ENCODE measurements at regions not wholly inside any gene's neighbourhood (a gene's known extent, or its start where the extent isn't known, plus 50 kb on each side); places are given as distances from the start of the nearest gene placed in this dataset.
A peak's percentile ranks its signal among the peaks of the same experiment; 100 is the strongest.

DNA sequence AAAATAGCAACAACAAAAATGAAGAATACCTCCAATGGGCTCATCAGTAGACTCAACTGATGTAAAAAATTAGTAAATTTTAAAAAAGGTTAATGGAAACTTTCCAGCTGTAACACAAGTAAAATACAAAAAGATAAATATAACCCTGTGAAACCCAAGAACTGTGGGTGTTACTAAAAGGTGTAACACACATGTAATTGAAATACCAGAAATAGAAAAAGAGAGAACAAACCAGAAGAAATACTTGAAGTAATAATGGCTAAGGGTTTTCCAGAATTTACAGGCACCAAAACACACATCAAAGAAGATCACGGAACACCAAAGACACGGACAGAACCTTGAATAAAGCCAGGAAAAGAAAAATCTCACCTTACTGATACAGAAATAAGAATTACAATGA is 590.6 kb upstream of the RAB6C start:
- Mint-ChIP-seq H3K27ac (no peak overlapping the region), H3K4me3 (no peak overlapping the region), H3K27me3 (ENCODE audit: low read depth) (no peaks in the 10 kb centered on the region; the same call in none of the 2 replicates), H3K4me1 (no peaks in the 10 kb centered on the region), H3K36me3 (no peaks in the 10 kb centered on the region), H3K9me3 (peaks cover 3% of the 10 kb centered on the region; the same call in 1 of the 2 replicates)
- CTCF ChIA-PET: no interaction called here
- ATAC-seq (no peak), DNase-seq (ENCODE audit: low spot score) (no peak)
- POLR2A ChIA-PET: no interaction called here
- TF ChIP-seq, protein P1, sequence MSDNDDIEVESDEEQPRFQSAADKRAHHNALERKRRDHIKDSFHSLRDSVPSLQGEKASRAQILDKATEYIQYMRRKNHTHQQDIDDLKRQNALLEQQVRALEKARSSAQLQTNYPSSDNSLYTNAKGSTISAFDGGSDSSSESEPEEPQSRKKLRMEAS (CRISPR knock-in tag; IDR thresholded peaks at IDR 0.05): no peak
- no peak for TF ChIP-seq NFATC4 (CRISPR knock-in tag; IDR thresholded peaks at IDR 0.05)

DNA sequence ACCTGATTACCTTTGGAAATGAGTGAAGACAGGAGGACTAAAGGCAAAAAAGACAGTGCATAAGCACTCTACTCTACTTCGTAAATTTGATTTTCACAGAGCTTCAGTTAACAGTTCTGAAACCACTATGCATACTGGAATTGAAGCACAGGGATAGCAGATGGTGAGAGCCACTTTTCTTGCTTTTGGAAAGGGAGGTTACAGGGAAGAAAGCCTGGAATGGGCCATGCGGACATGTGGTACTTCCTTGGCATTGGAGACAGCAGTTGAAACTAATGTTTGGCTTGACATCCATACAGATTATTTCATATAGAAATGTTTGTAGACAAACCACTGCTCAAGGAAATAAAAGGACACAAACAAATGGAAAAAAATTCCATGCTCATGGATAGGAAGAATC is 585.6 kb upstream of the RAB6C start:
- CTCF ChIA-PET: no interaction called here
- Mint-ChIP-seq H3K4me1 (no peaks in the 10 kb centered on the region), H3K4me3 (no peak overlapping the region), H3K27ac (no peak overlapping the region), H3K9me3 (peaks cover 19% of the 10 kb centered on the region), H3K27me3 (ENCODE audit: low read depth) (no peaks in the 10 kb centered on the region; the same call in none of the 2 replicates), H3K36me3 (no peaks in the 10 kb centered on the region)
- POLR2A ChIA-PET: no interaction called here
- no peak for TF ChIP-seq TP53 (CRISPR knock-in tag; IDR thresholded peaks at IDR 0.05)
- no peak for TF ChIP-seq NFE2L1 (CRISPR knock-in tag; IDR thresholded peaks at IDR 0.05)
- TF ChIP-seq ATF1 (CRISPR knock-in tag; IDR thresholded peaks at IDR 0.05): no peak
- no peak for TF ChIP-seq GRHL2 (CRISPR knock-in tag; IDR thresholded peaks at IDR 0.05; ENCODE audit: insufficient replicate concordance, severe bottlenecking)
- ATAC-seq: no peak
- DNase-seq (ENCODE audit: low spot score): no peak

DNA sequence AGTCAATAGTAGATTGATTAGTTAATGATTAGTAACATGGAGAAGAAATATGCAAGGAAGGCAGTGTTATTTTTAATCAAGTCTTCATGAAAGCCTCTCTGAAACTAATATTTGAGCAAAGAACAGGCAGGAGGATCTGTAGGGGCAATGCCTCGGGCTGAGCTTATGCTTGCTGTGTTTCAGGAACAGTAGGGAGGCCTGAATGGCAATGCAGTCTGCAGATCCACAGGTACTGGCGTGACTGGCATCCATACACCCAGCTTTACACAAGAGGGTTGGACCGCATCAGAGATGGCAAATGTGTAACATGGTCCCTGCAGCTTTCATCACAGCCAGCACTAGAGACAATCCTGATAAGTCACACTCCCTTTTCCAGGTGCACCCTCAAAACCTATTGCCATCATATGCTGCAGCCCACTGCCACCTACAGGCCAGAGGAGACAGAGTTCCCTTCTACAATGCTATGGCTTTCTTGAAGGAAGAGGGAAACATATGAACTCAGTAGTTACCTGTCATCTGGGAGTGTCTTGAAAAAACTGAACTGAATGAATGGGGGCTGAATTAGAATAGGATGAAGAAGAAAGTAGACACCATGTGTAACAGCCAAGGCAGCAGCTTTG is 582.4 kb upstream of the RAB6C start:
- no peak overlapping the region for H3K27ac Mint-ChIP-seq
- H3K4me3 Mint-ChIP-seq: no peak overlapping the region
- no peaks in the 10 kb centered on the region for H3K4me1 Mint-ChIP-seq
- CTCF ChIA-PET: interaction anchor here (0.6 to 1.5 kb wide), 14 partner anchors 21 to 859 kb away, joined by 3 to 6 read pairs (median 4); no protein-coding TSS in a partner anchor
- ATAC-seq (peak; percentile 95), DNase-seq (ENCODE audit: low spot score) (peak; percentile 52)
- no peaks in the 10 kb centered on the region for H3K36me3 Mint-ChIP-seq
- TF ChIP-seq, protein P2, sequence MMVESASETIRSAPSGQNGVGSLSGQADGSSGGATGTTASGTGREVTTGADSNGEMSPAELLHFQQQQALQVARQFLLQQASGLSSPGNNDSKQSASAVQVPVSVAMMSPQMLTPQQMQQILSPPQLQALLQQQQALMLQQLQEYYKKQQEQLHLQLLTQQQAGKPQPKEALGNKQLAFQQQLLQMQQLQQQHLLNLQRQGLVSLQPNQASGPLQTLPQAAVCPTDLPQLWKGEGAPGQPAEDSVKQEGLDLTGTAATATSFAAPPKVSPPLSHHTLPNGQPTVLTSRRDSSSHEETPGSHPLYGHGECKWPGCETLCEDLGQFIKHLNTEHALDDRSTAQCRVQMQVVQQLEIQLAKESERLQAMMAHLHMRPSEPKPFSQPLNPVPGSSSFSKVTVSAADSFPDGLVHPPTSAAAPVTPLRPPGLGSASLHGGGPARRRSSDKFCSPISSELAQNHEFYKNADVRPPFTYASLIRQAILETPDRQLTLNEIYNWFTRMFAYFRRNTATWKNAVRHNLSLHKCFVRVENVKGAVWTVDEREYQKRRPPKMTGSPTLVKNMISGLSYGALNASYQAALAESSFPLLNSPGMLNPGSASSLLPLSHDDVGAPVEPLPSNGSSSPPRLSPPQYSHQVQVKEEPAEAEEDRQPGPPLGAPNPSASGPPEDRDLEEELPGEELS (CRISPR knock-in tag; IDR thresholded peaks at IDR 0.05): no peak
- TF ChIP-seq, protein P3, sequence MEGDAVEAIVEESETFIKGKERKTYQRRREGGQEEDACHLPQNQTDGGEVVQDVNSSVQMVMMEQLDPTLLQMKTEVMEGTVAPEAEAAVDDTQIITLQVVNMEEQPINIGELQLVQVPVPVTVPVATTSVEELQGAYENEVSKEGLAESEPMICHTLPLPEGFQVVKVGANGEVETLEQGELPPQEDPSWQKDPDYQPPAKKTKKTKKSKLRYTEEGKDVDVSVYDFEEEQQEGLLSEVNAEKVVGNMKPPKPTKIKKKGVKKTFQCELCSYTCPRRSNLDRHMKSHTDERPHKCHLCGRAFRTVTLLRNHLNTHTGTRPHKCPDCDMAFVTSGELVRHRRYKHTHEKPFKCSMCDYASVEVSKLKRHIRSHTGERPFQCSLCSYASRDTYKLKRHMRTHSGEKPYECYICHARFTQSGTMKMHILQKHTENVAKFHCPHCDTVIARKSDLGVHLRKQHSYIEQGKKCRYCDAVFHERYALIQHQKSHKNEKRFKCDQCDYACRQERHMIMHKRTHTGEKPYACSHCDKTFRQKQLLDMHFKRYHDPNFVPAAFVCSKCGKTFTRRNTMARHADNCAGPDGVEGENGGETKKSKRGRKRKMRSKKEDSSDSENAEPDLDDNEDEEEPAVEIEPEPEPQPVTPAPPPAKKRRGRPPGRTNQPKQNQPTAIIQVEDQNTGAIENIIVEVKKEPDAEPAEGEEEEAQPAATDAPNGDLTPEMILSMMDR (IDR thresholded peaks at IDR 0.05): peak; percentile 37; the same call in 1 of the 2 replicates
- no peaks in the 10 kb centered on the region; the same call in 1 of the 2 replicates for H3K27me3 Mint-ChIP-seq (ENCODE audit: low read depth)
- peaks cover 19% of the 10 kb centered on the region for H3K9me3 Mint-ChIP-seq
- POLR2A ChIA-PET: no interaction called here

DNA sequence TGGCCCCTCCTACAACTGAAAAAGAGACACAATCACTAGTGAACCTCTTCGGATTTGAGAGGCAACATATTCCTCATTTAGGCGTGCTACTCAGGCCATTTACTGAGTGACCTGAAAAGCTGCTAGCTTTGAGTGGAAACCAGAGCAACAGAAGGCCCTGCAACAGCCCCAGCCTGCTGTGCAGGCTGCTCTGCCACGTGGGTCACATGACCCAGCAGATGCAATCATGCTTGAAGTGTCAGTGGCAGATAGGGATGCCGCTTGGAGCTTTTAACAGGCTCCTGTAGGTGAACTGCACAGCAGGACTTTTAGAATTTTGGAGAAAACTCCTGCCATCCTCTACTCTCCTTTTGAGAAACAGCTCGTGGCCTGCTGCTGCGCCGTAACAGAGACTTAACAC is 578.6 kb upstream of the RAB6C start:
- TF ChIP-seq, protein P4, sequence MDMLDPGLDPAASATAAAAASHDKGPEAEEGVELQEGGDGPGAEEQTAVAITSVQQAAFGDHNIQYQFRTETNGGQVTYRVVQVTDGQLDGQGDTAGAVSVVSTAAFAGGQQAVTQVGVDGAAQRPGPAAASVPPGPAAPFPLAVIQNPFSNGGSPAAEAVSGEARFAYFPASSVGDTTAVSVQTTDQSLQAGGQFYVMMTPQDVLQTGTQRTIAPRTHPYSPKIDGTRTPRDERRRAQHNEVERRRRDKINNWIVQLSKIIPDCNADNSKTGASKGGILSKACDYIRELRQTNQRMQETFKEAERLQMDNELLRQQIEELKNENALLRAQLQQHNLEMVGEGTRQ (CRISPR knock-in tag; IDR thresholded peaks at IDR 0.05): peak; percentile 70
- TF ChIP-seq ELF4 (CRISPR knock-in tag; IDR thresholded peaks at IDR 0.05; ENCODE audit: low read depth) (no peak), SMAD4 (CRISPR knock-in tag; IDR thresholded peaks at IDR 0.05) (no peak), PRRX2 (CRISPR knock-in tag; IDR thresholded peaks at IDR 0.05) (no peak), NFATC4 (CRISPR knock-in tag; IDR thresholded peaks at IDR 0.05) (no peak), ZNF263 (CRISPR knock-in tag; IDR thresholded peaks at IDR 0.05; ENCODE audit: low read depth) (no peak), CREB1 (CRISPR knock-in tag; IDR thresholded peaks at IDR 0.05) (no peak), ESRRA (CRISPR knock-in tag; IDR thresholded peaks at IDR 0.05; ENCODE audit: borderline replicate concordance) (no peak)
- TF ChIP-seq, protein P5, sequence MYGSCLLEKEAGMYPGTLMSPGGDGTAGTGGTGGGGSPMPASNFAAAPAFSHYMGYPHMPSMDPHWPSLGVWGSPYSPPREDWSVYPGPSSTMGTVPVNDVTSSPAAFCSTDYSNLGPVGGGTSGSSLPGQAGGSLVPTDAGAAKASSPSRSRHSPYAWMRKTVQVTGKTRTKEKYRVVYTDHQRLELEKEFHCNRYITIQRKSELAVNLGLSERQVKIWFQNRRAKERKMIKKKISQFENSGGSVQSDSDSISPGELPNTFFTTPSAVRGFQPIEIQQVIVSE (CRISPR knock-in tag; IDR thresholded peaks at IDR 0.05; ENCODE audit: borderline replicate concordance): no peak
- TF ChIP-seq, protein P6, sequence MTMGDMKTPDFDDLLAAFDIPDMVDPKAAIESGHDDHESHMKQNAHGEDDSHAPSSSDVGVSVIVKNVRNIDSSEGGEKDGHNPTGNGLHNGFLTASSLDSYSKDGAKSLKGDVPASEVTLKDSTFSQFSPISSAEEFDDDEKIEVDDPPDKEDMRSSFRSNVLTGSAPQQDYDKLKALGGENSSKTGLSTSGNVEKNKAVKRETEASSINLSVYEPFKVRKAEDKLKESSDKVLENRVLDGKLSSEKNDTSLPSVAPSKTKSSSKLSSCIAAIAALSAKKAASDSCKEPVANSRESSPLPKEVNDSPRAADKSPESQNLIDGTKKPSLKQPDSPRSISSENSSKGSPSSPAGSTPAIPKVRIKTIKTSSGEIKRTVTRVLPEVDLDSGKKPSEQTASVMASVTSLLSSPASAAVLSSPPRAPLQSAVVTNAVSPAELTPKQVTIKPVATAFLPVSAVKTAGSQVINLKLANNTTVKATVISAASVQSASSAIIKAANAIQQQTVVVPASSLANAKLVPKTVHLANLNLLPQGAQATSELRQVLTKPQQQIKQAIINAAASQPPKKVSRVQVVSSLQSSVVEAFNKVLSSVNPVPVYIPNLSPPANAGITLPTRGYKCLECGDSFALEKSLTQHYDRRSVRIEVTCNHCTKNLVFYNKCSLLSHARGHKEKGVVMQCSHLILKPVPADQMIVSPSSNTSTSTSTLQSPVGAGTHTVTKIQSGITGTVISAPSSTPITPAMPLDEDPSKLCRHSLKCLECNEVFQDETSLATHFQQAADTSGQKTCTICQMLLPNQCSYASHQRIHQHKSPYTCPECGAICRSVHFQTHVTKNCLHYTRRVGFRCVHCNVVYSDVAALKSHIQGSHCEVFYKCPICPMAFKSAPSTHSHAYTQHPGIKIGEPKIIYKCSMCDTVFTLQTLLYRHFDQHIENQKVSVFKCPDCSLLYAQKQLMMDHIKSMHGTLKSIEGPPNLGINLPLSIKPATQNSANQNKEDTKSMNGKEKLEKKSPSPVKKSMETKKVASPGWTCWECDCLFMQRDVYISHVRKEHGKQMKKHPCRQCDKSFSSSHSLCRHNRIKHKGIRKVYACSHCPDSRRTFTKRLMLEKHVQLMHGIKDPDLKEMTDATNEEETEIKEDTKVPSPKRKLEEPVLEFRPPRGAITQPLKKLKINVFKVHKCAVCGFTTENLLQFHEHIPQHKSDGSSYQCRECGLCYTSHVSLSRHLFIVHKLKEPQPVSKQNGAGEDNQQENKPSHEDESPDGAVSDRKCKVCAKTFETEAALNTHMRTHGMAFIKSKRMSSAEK (CRISPR knock-in tag; IDR thresholded peaks at IDR 0.05; ENCODE audit: borderline replicate concordance): no peak
- TF ChIP-seq, protein P7, sequence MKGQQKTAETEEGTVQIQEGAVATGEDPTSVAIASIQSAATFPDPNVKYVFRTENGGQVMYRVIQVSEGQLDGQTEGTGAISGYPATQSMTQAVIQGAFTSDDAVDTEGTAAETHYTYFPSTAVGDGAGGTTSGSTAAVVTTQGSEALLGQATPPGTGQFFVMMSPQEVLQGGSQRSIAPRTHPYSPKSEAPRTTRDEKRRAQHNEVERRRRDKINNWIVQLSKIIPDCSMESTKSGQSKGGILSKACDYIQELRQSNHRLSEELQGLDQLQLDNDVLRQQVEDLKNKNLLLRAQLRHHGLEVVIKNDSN (CRISPR knock-in tag; IDR thresholded peaks at IDR 0.05): 0 out of 2 replicates have a peak, but pooled peaks have one; percentile 47
- H3K4me1 Mint-ChIP-seq: no peaks in the 10 kb centered on the region
- H3K27me3 Mint-ChIP-seq (ENCODE audit: low read depth): no peaks in the 10 kb centered on the region

More for the DNA sequence above, 578.6 kb upstream of the RAB6C start:
- no peaks in the 10 kb centered on the region for H3K36me3 Mint-ChIP-seq
- ChIA-PET CTCF (interaction anchor here (0.6 to 1.4 kb wide), 3 partner anchors 27 to 503 kb away, joined by 3 read pairs; no protein-coding TSS in a partner anchor), POLR2A (interaction anchor here (0.7 kb wide), 1 partner anchor 977 kb away, joined by 5 read pairs; no protein-coding TSS in a partner anchor)
- ATAC-seq (no peak), DNase-seq (ENCODE audit: low spot score) (no peak)
- H3K9me3 Mint-ChIP-seq: no peaks in the 10 kb centered on the region
- H3K4me3 Mint-ChIP-seq: no peak overlapping the region
- no peak overlapping the region for H3K27ac Mint-ChIP-seq
